HCT116 (cell line): ENCODE measurements at regions not wholly inside any gene's neighbourhood (a gene's known extent, or its start where the extent isn't known, plus 50 kb on each side); places are given as distances from the start of the nearest gene placed in this dataset.

ENCODE experiments used
- ATAC-seq: fragments of 200-7000 bp; cut with Tn5 transposase; 2 replicates; pipeline ENCODE4 v1.9.1; 2020; ENCODE audit warnings: mild to moderate bottlenecking, moderate library complexity
- BruUV-seq: library from RNA; stranded (reverse); fragments of 400-500 nt; replicated peaks from 2 replicates; lab custom pipeline; 2021; lab: Mats Ljungman, UMichigan
- CTCF ChIA-PET: fragments of 300-600 bp; sonication (Branson Sonifier 250); formaldehyde crosslinking; loops from one replicate; lab custom pipeline; 2021; ENCODE audit warnings: antibody characterized with exemption; lab: Charles Lee
- POLR2A ChIA-PET: fragments of 300-600, 350-600 bp; sonication (Branson Sonifier 250); formaldehyde crosslinking; loops from one replicate; lab custom pipeline; 2021; ENCODE audit warnings: antibody characterized with exemption; lab: Charles Lee
- RAD21 ChIA-PET, 2 experiments: fragments of 300-600 bp; sonication (Branson Sonifier 250); formaldehyde crosslinking; loops; one replicate each; lab custom pipeline; 2023; ENCODE audit warnings: low total read pairs in 2 of 2; ENCODE audit not compliant: uncharacterized antibody in 2 of 2, unreplicated experiment in 2 of 2, low non-redundant PET in 1 of 2; lab: Charles Lee
- DNase-seq: peaks from one replicate; pipeline ENCODE4 v3.0.0-alpha.2; 2010; ENCODE audit warnings: low read depth, low spot score
- H2AFZ ChIP-seq: fragments of 200-600 bp; shearing (Covaris generic), sonication (generic); 2 replicates; pipeline ENCODE4 v1.6.1; 2017; ENCODE audit warnings: low read depth, mixed run types, mixed read lengths, antibody characterized with exemption, low read length; ENCODE audit not compliant: poor library complexity, severe bottlenecking
- H3K27ac ChIP-seq: 2 replicates; pipeline ENCODE4 v1.5.1; 2012; ENCODE audit warnings: low read depth, low read length
- H3K27me3 ChIP-seq: fragments of 200-600 bp; sonication (generic); 2 replicates; pipeline ENCODE4 v1.6.1; 2016; ENCODE audit warnings: mixed run types, low read length, mixed read lengths; ENCODE audit not compliant: insufficient read depth
- H3K36me3 ChIP-seq, 2 experiments: fragments of 200-500 bp in 1 of 2; fragments of 200-600 bp in 1 of 2; sonication (Bioruptor generic) in 1 of 2; sonication (generic) in 1 of 2; 2 replicates each; pipeline versions ENCODE4 v1.5.1 to v1.6.1; 2014 to 2016; ENCODE audit warnings: low read length in 2 of 2, inconsistent platforms in 1 of 2, mixed read lengths in 1 of 2, mixed run types in 1 of 2; ENCODE audit not compliant: insufficient read depth in 2 of 2, control insufficient read depth in 1 of 2
- H3K4me1 ChIP-seq, 2 experiments: fragments of 200-600 bp in 1 of 2; sonication (generic) in 1 of 2; 2 replicates each; pipeline versions ENCODE4 v1.5.1 to v1.6.1; 2012 to 2017; ENCODE audit warnings: low read length in 2 of 2, inconsistent platforms in 1 of 2, mild to moderate bottlenecking in 1 of 2, mixed read lengths in 1 of 2, mixed run types in 1 of 2, moderate library complexity in 1 of 2; ENCODE audit not compliant: insufficient read depth in 2 of 2, control insufficient read depth in 1 of 2
- H3K4me2 ChIP-seq: fragments of 200-600 bp; sonication (generic); 2 replicates; pipeline ENCODE4 v1.6.1; 2017; ENCODE audit warnings: mixed run types, low read length, mixed read lengths
- H3K4me3 ChIP-seq, 2 experiments: fragments of 200-600 bp in 1 of 2; sonication (generic) in 1 of 2; replicated peaks in 1 of 2; 2 replicates each; pipeline ENCODE4 v1.5.1; 2011 to 2016; ENCODE audit warnings: low read length in 2 of 2, control low read depth in 1 of 2, low read depth in 1 of 2, mild to moderate bottlenecking in 1 of 2, mixed read lengths in 1 of 2, mixed run types in 1 of 2
- H3K79me2 ChIP-seq: fragments of 200-600 bp; sonication (generic); 2 replicates; pipeline ENCODE4 v1.6.1; 2017; ENCODE audit warnings: mild to moderate bottlenecking, mixed run types, low read length, moderate library complexity, mixed read lengths; ENCODE audit not compliant: insufficient read depth
- H3K9ac ChIP-seq: fragments of 200-600 bp; sonication (generic); 2 replicates; pipeline ENCODE4 v1.6.1; 2016; ENCODE audit warnings: low read length, mixed read lengths
- H3K9me2 ChIP-seq: fragments of 200-600 bp; sonication (generic), shearing (Covaris generic); 2 replicates; pipeline ENCODE4 v1.6.1; 2017; ENCODE audit warnings: mixed run types, mild to moderate bottlenecking, moderate library complexity; ENCODE audit not compliant: insufficient read depth
- H3K9me3 ChIP-seq, 2 experiments: fragments of 200-500 bp in 1 of 2; fragments of 200-600 bp in 1 of 2; sonication (Bioruptor generic) in 1 of 2; sonication (generic) in 1 of 2; 2 replicates each; pipeline ENCODE4 v1.6.1; 2014 to 2017; ENCODE audit warnings: low read length in 2 of 2, mixed read lengths in 2 of 2, inconsistent platforms in 1 of 2, low read depth in 1 of 2, mild to moderate bottlenecking in 1 of 2, mixed run types in 1 of 2, moderate library complexity in 1 of 2; ENCODE audit not compliant: control insufficient read depth in 1 of 2, insufficient read depth in 1 of 2
- H4K20me1 ChIP-seq: fragments of 200-600 bp; sonication (generic), shearing (Covaris generic); 2 replicates; pipeline ENCODE4 v1.6.1; 2017; ENCODE audit warnings: mixed run types, mild to moderate bottlenecking, moderate library complexity; ENCODE audit not compliant: insufficient read depth
- CEBPB ChIP-seq: IDR thresholded peaks from 2 replicates; pipeline ENCODE4 v1.6.1; 2012; ENCODE audit warnings: low read depth
- ELF1 ChIP-seq: IDR thresholded peaks from 2 replicates; pipeline ENCODE4 v1.6.1; 2012; ENCODE audit warnings: low read depth, borderline replicate concordance
- EZH2 ChIP-seq: fragments of 200-600 bp; sonication (generic); IDR thresholded peaks from 2 replicates; pipeline ENCODE4 v1.6.1; 2017; ENCODE audit warnings: antibody characterized with exemption, mixed run types
- EZH2phosphoT487 ChIP-seq: fragments of 200-600 bp; IDR thresholded peaks from 2 replicates; pipeline ENCODE4 v1.6.1; 2018; ENCODE audit warnings: antibody characterized with exemption, borderline replicate concordance
- FOSL1 ChIP-seq: IDR thresholded peaks from 2 replicates; pipeline ENCODE4 v1.6.1; 2012; ENCODE audit warnings: low read depth
- JUND ChIP-seq: IDR thresholded peaks from 2 replicates; pipeline ENCODE4 v1.6.1; 2012
- POLR2A ChIP-seq: IDR thresholded peaks from 2 replicates; pipeline ENCODE4 v1.7.0; 2011; ENCODE audit warnings: borderline replicate concordance; ENCODE audit not compliant: insufficient read depth, insufficient read length; ENCODE audit errors: extremely low read depth
- POLR2AphosphoS5 ChIP-seq: IDR thresholded peaks from 2 replicates; pipeline ENCODE4 v1.6.1; 2011; ENCODE audit warnings: mild to moderate bottlenecking, low read depth, low read length, moderate library complexity
- RAD21 ChIP-seq: IDR thresholded peaks from 2 replicates; pipeline ENCODE4 v1.6.1; 2012; ENCODE audit warnings: low read depth, mild to moderate bottlenecking
- SIN3A ChIP-seq: IDR thresholded peaks from 2 replicates; pipeline ENCODE4 v1.6.1; 2012; ENCODE audit warnings: low read depth
- SP1 ChIP-seq: IDR thresholded peaks from 2 replicates; pipeline ENCODE4 v1.6.1; 2012; ENCODE audit warnings: low read depth
- TCF7L2 ChIP-seq: IDR thresholded peaks from 2 replicates; pipeline ENCODE4 v1.7.0; 2011; ENCODE audit warnings: borderline replicate concordance, inconsistent platforms; ENCODE audit not compliant: insufficient read depth, insufficient read length; ENCODE audit errors: extremely low read depth
- YY1 ChIP-seq: IDR thresholded peaks from 2 replicates; pipeline ENCODE4 v1.6.1; 2011; ENCODE audit warnings: low read length, low read depth, moderate library complexity, mild to moderate bottlenecking; ENCODE audit not compliant: insufficient replicate concordance; ENCODE audit errors: extremely low read depth
- ZFX ChIP-seq: fragments of 450-650 bp; IDR thresholded peaks from 2 replicates; pipeline ENCODE4 v1.6.1; 2017
- ZNF274 ChIP-seq: fragments of 200-500 bp; sonication (Bioruptor generic); IDR thresholded peaks from 2 replicates; pipeline ENCODE4 v1.6.1; 2014; ENCODE audit warnings: mild to moderate bottlenecking, low read depth, low read length, inconsistent platforms
- intact Hi-C: fragments of 100-400 bp; cut with micrococcal nuclease; formaldehyde crosslinking; loops from 2 replicates; pipeline ENCODE4 v1.10.0; 2022
- TF ChIP-seq, protein P1 (sequence below): IDR thresholded peaks from 2 replicates; pipeline ENCODE4 v1.6.1; 2011; ENCODE audit warnings: mild to moderate bottlenecking, low read length, moderate library complexity; ENCODE audit not compliant: insufficient replicate concordance; ENCODE audit errors: extremely low read depth
- TF ChIP-seq, protein P2 (sequence below): IDR thresholded peaks from 2 replicates; pipeline ENCODE4 v1.6.1; 2012; ENCODE audit warnings: low read depth

DNA sequence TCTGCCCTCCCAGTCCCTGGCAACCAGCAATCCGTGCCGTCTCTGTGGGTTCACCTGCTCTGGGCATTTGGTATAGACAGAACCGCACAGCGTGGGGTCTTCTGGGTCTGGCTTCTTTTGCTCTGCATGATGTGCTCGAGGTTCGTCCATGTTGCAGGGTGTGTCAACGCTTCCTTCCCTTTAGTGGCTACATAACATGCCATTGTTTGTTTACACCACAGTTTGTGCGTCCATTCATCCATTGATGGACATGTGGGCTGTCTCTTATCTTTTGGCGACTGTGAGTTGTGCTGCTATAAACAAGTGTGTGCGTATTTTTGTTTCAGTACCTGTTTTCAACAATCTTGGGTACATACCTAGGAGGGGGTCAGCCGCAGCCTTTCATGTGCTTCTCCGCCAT lies 149.5 kb upstream of the RPS6KA2 start:
- intact Hi-C loops = loop anchor here (10.0 kb wide), 2 partner anchors 322 to 508 kb away; no protein-coding TSS in a partner anchor
- H3K27ac ChIP-seq = no peak overlapping the region
- no peak overlapping the region for H3K4me2 ChIP-seq
- no peaks in the 10 kb centered on the region for H4K20me1 ChIP-seq
- H3K9me3 ChIP-seq = no peaks in the 10 kb centered on the region
- no peak overlapping the region for H3K4me3 ChIP-seq
- H3K27me3 ChIP-seq = no peaks in the 10 kb centered on the region
- peaks cover 0 to 15% of the 10 kb centered on the region in 2 experiments; a peak in 1 of 4 replicates for H3K4me1 ChIP-seq
- BruUV-seq = no TSS peak
- no peak for ATAC-seq
- RAD21 ChIA-PET = no interaction called here
- POLR2A ChIA-PET = no interaction called here
- no peaks in the 10 kb centered on the region for H3K79me2 ChIP-seq
- DNase-seq = no peak
- TF ChIP-seq, protein P1, sequence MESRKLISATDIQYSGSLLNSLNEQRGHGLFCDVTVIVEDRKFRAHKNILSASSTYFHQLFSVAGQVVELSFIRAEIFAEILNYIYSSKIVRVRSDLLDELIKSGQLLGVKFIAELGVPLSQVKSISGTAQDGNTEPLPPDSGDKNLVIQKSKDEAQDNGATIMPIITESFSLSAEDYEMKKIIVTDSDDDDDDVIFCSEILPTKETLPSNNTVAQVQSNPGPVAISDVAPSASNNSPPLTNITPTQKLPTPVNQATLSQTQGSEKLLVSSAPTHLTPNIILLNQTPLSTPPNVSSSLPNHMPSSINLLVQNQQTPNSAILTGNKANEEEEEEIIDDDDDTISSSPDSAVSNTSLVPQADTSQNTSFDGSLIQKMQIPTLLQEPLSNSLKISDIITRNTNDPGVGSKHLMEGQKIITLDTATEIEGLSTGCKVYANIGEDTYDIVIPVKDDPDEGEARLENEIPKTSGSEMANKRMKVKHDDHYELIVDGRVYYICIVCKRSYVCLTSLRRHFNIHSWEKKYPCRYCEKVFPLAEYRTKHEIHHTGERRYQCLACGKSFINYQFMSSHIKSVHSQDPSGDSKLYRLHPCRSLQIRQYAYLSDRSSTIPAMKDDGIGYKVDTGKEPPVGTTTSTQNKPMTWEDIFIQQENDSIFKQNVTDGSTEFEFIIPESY = no peak
- TF ChIP-seq EZH2phosphoT487 (no peak), SP1 (no peak), SIN3A (no peak), JUND (no peak)
- CTCF ChIA-PET = interaction anchor here (1.3 to 3.0 kb wide), 5 partner anchors 11 to 365 kb away, joined by 7 to 28 read pairs (median 9); partner anchors contain the start of gene CEP43
- H3K36me3 ChIP-seq = no peaks in the 10 kb centered on the region
- H3K9me2 ChIP-seq = no peaks in the 10 kb centered on the region
- H3K9ac ChIP-seq = no peak overlapping the region
- no peak overlapping the region for H2AFZ ChIP-seq

DNA sequence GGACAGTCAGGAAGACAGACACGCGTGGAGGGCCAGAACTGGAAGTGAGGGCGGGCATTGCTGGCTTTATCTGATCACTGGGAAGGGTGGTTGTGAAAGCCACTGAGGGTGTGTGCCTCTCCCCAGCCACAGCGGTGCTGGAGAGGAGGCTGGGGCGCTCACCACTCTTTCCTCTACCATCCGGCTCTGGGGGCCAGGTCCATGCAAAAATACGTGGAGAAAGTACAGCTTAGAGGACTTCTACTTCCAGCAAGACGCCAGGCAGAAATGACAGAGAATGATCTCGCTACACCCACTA lies 148.8 kb upstream of the RPS6KA2 start:
- Histone ChIP-seq H3K4me2 (no peak overlapping the region), H3K9me2 (no peaks in the 10 kb centered on the region), H3K27ac (no peak overlapping the region), H3K4me3 (no peak overlapping the region), H2AFZ (no peak overlapping the region), H3K9ac (no peak overlapping the region), H3K36me3 (no peaks in the 10 kb centered on the region), H3K9me3 (no peaks in the 10 kb centered on the region), H4K20me1 (no peaks in the 10 kb centered on the region), H3K27me3 (no peaks in the 10 kb centered on the region), H3K79me2 (no peaks in the 10 kb centered on the region), H3K4me1 (peaks cover 0 to 15% of the 10 kb centered on the region in 2 experiments; a peak in 1 of 4 replicates)
- RAD21 ChIA-PET = interaction anchor here (1.5 to 4.3 kb wide), 3 partner anchors 176 to 366 kb away, joined by 6 to 13 read pairs (median 6); no protein-coding TSS in a partner anchor
- POLR2A ChIA-PET = no interaction called here
- DNase-seq (no peak), ATAC-seq (no peak)
- BruUV-seq = no TSS peak
- CTCF ChIA-PET = interaction anchor here (0.6 to 3.0 kb wide), 13 partner anchors 9 to 384 kb away, joined by 3 to 28 read pairs (median 6); partner anchors contain the start of gene CEP43
- intact Hi-C loops = loop anchor here (1.0 to 10.0 kb wide), 5 partner anchors 175 to 509 kb away; no protein-coding TSS in a partner anchor
- TF ChIP-seq TCF7L2 (no peak), POLR2AphosphoS5 (no peak), FOSL1 (no peak), POLR2A (no peak), EZH2 (no peak), ELF1 (no peak), YY1 (no peak), CEBPB (no peak), ZFX (no peak), RAD21 (no peak), ZNF274 (no peak)
- TF ChIP-seq, protein P2, sequence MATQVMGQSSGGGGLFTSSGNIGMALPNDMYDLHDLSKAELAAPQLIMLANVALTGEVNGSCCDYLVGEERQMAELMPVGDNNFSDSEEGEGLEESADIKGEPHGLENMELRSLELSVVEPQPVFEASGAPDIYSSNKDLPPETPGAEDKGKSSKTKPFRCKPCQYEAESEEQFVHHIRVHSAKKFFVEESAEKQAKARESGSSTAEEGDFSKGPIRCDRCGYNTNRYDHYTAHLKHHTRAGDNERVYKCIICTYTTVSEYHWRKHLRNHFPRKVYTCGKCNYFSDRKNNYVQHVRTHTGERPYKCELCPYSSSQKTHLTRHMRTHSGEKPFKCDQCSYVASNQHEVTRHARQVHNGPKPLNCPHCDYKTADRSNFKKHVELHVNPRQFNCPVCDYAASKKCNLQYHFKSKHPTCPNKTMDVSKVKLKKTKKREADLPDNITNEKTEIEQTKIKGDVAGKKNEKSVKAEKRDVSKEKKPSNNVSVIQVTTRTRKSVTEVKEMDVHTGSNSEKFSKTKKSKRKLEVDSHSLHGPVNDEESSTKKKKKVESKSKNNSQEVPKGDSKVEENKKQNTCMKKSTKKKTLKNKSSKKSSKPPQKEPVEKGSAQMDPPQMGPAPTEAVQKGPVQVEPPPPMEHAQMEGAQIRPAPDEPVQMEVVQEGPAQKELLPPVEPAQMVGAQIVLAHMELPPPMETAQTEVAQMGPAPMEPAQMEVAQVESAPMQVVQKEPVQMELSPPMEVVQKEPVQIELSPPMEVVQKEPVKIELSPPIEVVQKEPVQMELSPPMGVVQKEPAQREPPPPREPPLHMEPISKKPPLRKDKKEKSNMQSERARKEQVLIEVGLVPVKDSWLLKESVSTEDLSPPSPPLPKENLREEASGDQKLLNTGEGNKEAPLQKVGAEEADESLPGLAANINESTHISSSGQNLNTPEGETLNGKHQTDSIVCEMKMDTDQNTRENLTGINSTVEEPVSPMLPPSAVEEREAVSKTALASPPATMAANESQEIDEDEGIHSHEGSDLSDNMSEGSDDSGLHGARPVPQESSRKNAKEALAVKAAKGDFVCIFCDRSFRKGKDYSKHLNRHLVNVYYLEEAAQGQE = no peak
